ENCODE measurements at regions not wholly inside any gene's neighbourhood (a gene's known extent, or its start where the extent isn't known, plus 50 kb on each side); places are given as distances from the start of the nearest gene placed in this dataset.

GRCh38 chr3:87127281-87127680, 99.8 kb upstream of the CHMP2B start:
- no peak overlapping the region for H2BK120ac ChIP-seq (ENCODE audit: low read depth, low read length)
- H4K20me1 ChIP-seq (ENCODE audit: insufficient read depth, low read length) = no peaks in the 10 kb centered on the region
- intact Hi-C loops (cut with micrococcal nuclease) = loop anchor here (10.0 kb wide), 1 partner anchor 58 kb away; no protein-coding TSS in a partner anchor
- dilution Hi-C loops (cut with HindIII; ENCODE audit: low sequenced_read_pairs, unreplicated experiment) = no loop called here
- ChIA-PET CTCF (no interaction called here), POLR2A (ENCODE audit: unreplicated experiment) (no interaction called here)
- H3K4me3 ChIP-seq (ENCODE audit: insufficient read depth, low read depth, low read length) = no peak overlapping the region
- in situ Hi-C loops (cut with MboI; ENCODE audit: low sequenced_read_pairs) = no loop called here
- no peaks in the 10 kb centered on the region for H3K27me3 ChIP-seq (ENCODE audit: control insufficient read depth, insufficient read depth, low read length)
- no peak overlapping the region for H3K4ac ChIP-seq (ENCODE audit: low read depth, low read length)
- H2AK9ac ChIP-seq (replicated peaks; ENCODE audit: low read depth, low read length, poor library complexity) = no peak overlapping the region
- BruUV-seq (replicated peaks) = no TSS peak
- no peak for DNase-seq
- no peak overlapping the region for H3K14ac ChIP-seq (replicated peaks; ENCODE audit: low read depth, low read length)
- no peaks in the 10 kb centered on the region for H3K36me3 ChIP-seq (ENCODE audit: control insufficient read depth, insufficient read depth, low read length)
- no peak overlapping the region for H2BK5ac ChIP-seq (ENCODE audit: low read depth, low read length, poor library complexity, severe bottlenecking)
- TF ChIP-seq CEBPB (IDR thresholded peaks at IDR 0.05; ENCODE audit: low read depth, low read length) (no peak), USF2 (IDR thresholded peaks at IDR 0.05; ENCODE audit: low read depth, low read length) (no peak), FOS (IDR thresholded peaks at IDR 0.05; ENCODE audit: low read depth, low read length) (no peak), CHD1 (IDR thresholded peaks at IDR 0.05; ENCODE audit: low read depth, low read length) (no peak), RFX5 (IDR thresholded peaks at IDR 0.05; ENCODE audit: low read depth, low read length) (no peak), POLR2A (IDR thresholded peaks at IDR 0.05; ENCODE audit: low read depth, low read length) (no peak), BHLHE40 (IDR thresholded peaks at IDR 0.05; ENCODE audit: low read depth, low read length) (no peak), NFE2L2 (IDR thresholded peaks at IDR 0.05; ENCODE audit: low read depth, low read length) (no peak), ELK1 (IDR thresholded peaks at IDR 0.05; ENCODE audit: borderline replicate concordance, low read depth, low read length) (no peak), RCOR1 (IDR thresholded peaks at IDR 0.05; ENCODE audit: insufficient replicate concordance, low read length) (no peak), MAZ (IDR thresholded peaks at IDR 0.05; ENCODE audit: borderline replicate concordance, low read depth, low read length) (no peak), MAFK (IDR thresholded peaks at IDR 0.05; ENCODE audit: low read depth, low read length) (no peak), SMC3 (IDR thresholded peaks at IDR 0.05; ENCODE audit: low read depth, low read length) (no peak)
- TF ChIP-seq, protein P1, sequence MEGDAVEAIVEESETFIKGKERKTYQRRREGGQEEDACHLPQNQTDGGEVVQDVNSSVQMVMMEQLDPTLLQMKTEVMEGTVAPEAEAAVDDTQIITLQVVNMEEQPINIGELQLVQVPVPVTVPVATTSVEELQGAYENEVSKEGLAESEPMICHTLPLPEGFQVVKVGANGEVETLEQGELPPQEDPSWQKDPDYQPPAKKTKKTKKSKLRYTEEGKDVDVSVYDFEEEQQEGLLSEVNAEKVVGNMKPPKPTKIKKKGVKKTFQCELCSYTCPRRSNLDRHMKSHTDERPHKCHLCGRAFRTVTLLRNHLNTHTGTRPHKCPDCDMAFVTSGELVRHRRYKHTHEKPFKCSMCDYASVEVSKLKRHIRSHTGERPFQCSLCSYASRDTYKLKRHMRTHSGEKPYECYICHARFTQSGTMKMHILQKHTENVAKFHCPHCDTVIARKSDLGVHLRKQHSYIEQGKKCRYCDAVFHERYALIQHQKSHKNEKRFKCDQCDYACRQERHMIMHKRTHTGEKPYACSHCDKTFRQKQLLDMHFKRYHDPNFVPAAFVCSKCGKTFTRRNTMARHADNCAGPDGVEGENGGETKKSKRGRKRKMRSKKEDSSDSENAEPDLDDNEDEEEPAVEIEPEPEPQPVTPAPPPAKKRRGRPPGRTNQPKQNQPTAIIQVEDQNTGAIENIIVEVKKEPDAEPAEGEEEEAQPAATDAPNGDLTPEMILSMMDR (conservative IDR thresholded peaks at IDR 0.05; ENCODE audit: low read depth, low read length) = no peak
- no peak overlapping the region for H4K5ac ChIP-seq (ENCODE audit: low read depth, low read length)
- no peaks in the 10 kb centered on the region for H3K4me1 ChIP-seq (ENCODE audit: control insufficient read depth, insufficient read depth, low read length)
- H4K8ac ChIP-seq (ENCODE audit: low read depth in 2 of 2, low read length in 2 of 2) = no peak overlapping the region
- H4K91ac ChIP-seq (ENCODE audit: insufficient read depth, low read depth, low read length) = no peak overlapping the region
- H2AFZ ChIP-seq (replicated peaks; ENCODE audit: low read length, poor library complexity) = no peak overlapping the region
- H3K79me1 ChIP-seq (ENCODE audit: low read depth in 1 of 2, low read length in 2 of 2) = no peaks in the 10 kb centered on the region
- H2BK15ac ChIP-seq (ENCODE audit: low read depth, low read length) = no peak overlapping the region
- no peak for ATAC-seq (ENCODE audit: low read depth)
- no peak overlapping the region for H3K56ac ChIP-seq (ENCODE audit: extremely low read depth, insufficient read depth, low read length)
- no peak overlapping the region for H3K27ac ChIP-seq (ENCODE audit: insufficient read depth, low read length)
- no peak overlapping the region for H3K9ac ChIP-seq (ENCODE audit: low read depth, low read length)
- WGBS, 2 experiments (ENCODE audit: extremely low coverage in 2 of 2, insufficient read length in 1 of 2) = no CpG with 5 or more reads among the region's 6 CpGs
- no peak overlapping the region for H3K23ac ChIP-seq (ENCODE audit: low read depth, low read length)
- no peak overlapping the region for H2BK20ac ChIP-seq (ENCODE audit: low read depth, low read length)
- no peaks in the 10 kb centered on the region for H3K9me1 ChIP-seq (ENCODE audit: insufficient read depth, low read length)
- no peak overlapping the region for H3K18ac ChIP-seq (ENCODE audit: low read depth, low read length)
- no peak overlapping the region for H2AK5ac ChIP-seq (ENCODE audit: low read depth, low read length)
- H3K4me2 ChIP-seq (ENCODE audit: low read depth, low read length) = no peak overlapping the region
- no peaks in the 10 kb centered on the region for H3K9me3 ChIP-seq (ENCODE audit: control insufficient read depth, insufficient read depth, low read length)
